ENCODE measurements at regions not wholly inside any gene's neighbourhood (a gene's known extent, or its start where the extent isn't known, plus 50 kb on each side); places are given as distances from the start of the nearest gene placed in this dataset.
A peak's percentile ranks its signal among the peaks of the same experiment; 100 is the strongest.

- DNase-seq (ENCODE audit: low spot score) = no peak
Measured at GRCh38 chr4:100970414-100970813, 376.9 kb downstream of the PPP3CA start.

- DNase-seq (ENCODE audit: low spot score) = no peak
Measured at GRCh38 chr4:100969925-100970324, 377.4 kb downstream of the PPP3CA start.

GRCh38 chr4:100968046-100968445 lies 379.3 kb downstream of the PPP3CA start:
- no peak for DNase-seq (ENCODE audit: low spot score)

GRCh38 chr4:100963627-100964026 lies 383.7 kb downstream of the PPP3CA start:
- DNase-seq (ENCODE audit: low spot score) = no peak

GRCh38 chr4:100962698-100963097 lies 384.6 kb downstream of the PPP3CA start:
- DNase-seq (ENCODE audit: low spot score) = no peak

GRCh38 chr4:100960232-100960631 lies 387.1 kb downstream of the PPP3CA start:
- DNase-seq (ENCODE audit: low spot score) = no peak

GRCh38 chr4:100954046-100954445 lies 393.3 kb downstream of the PPP3CA start:
- no peak for DNase-seq (ENCODE audit: low spot score)

- no peak for DNase-seq (ENCODE audit: low spot score)
Measured at GRCh38 chr4:100953616-100954015, 393.7 kb downstream of the PPP3CA start.

- DNase-seq (ENCODE audit: low spot score) = no peak
Measured at GRCh38 chr4:100952590-100952989, 394.7 kb downstream of the PPP3CA start.

GRCh38 chr4:100949350-100949935 lies 397.9 kb downstream of the PPP3CA start:
- DNase-seq (ENCODE audit: low spot score) = no peak

GRCh38 chr4:100948911-100949310 lies 398.4 kb downstream of the PPP3CA start:
- DNase-seq (ENCODE audit: low spot score) = no peak

- no peak for DNase-seq (ENCODE audit: low spot score)
Measured at GRCh38 chr4:100945789-100946188, 401.5 kb downstream of the PPP3CA start.

- no peak for DNase-seq (ENCODE audit: low spot score)
Measured at GRCh38 chr4:100938698-100939097, 408.6 kb downstream of the PPP3CA start.

GRCh38 chr4:100936661-100937375 lies 410.5 kb downstream of the PPP3CA start:
- DNase-seq (ENCODE audit: low spot score) = no peak

GRCh38 chr4:100935090-100935489 lies 412.2 kb downstream of the PPP3CA start:
- DNase-seq (ENCODE audit: low spot score) = no peak

GRCh38 chr4:100933628-100934027 lies 413.7 kb downstream of the PPP3CA start:
- DNase-seq (ENCODE audit: low spot score) = peak; percentile 52

- no peak for DNase-seq (ENCODE audit: low spot score)
Measured at GRCh38 chr4:100929758-100930157, 411.9 kb upstream of the EMCN start.

GRCh38 chr4:100929135-100929534 lies 411.3 kb upstream of the EMCN start:
- no peak for DNase-seq (ENCODE audit: low spot score)

GRCh38 chr4:100926039-100926717 lies 408.4 kb upstream of the EMCN start:
- DNase-seq (ENCODE audit: low spot score) = no peak

- no peak for DNase-seq (ENCODE audit: low spot score)
Measured at GRCh38 chr4:100913685-100914084, 395.9 kb upstream of the EMCN start.

- no peak for DNase-seq (ENCODE audit: low spot score)
Measured at GRCh38 chr4:100908540-100908939, 390.7 kb upstream of the EMCN start.

- peak; percentile 5 for DNase-seq (ENCODE audit: low spot score)
Measured at GRCh38 chr4:100907465-100908454, 389.9 kb upstream of the EMCN start.
